HL-60 (cell line): ENCODE measurements at regions not wholly inside any gene's neighbourhood (a gene's known extent, or its start where the extent isn't known, plus 50 kb on each side); places are given as distances from the start of the nearest gene placed in this dataset.

Source experiments
- DNase-seq, 2 experiments: peaks; one replicate each; pipeline ENCODE4 v3.0.0-alpha.2; 2010 to 2020; ENCODE audit warnings: low read depth in 1 of 2, low spot score in 1 of 2
- H3K27ac ChIP-seq: fragments of 250-450 bp; sonication (Bioruptor Pico); replicated peaks from 2 replicates; pipeline ENCODE4 v1.5.1; 2020; ENCODE audit warnings: mild to moderate bottlenecking, moderate library complexity
- H3K27me3 ChIP-seq: fragments of 250-450 bp; sonication (Bioruptor Pico); 2 replicates; pipeline ENCODE4 v1.5.1; 2021; ENCODE audit warnings: mild to moderate bottlenecking, moderate library complexity; ENCODE audit not compliant: insufficient read depth, poor library complexity, severe bottlenecking
- H3K4me3 ChIP-seq: replicated peaks from 2 replicates; pipeline ENCODE4 v1.5.1; 2011; ENCODE audit warnings: mild to moderate bottlenecking, control low read depth, low read length; ENCODE audit not compliant: insufficient read depth
- GABPA ChIP-seq: IDR thresholded peaks from 2 replicates; pipeline ENCODE4 v1.6.1; 2012; ENCODE audit warnings: low read depth
- POLR2AphosphoS5 ChIP-seq: IDR thresholded peaks from 2 replicates; pipeline ENCODE4 v1.6.1; 2012; ENCODE audit warnings: low read depth
- SPI1 ChIP-seq: IDR thresholded peaks from 2 replicates; pipeline ENCODE4 v1.6.1; 2012; ENCODE audit warnings: low read depth, mild to moderate bottlenecking, borderline replicate concordance
- TF ChIP-seq, protein P1 (sequence below): IDR thresholded peaks from one replicate; pipeline ENCODE4 v1.5.1; 2011; ENCODE audit warnings: low read length, control low read depth, inconsistent platforms; ENCODE audit not compliant: insufficient read depth
- TF ChIP-seq, protein P2 (sequence below): IDR thresholded peaks from 2 replicates; pipeline ENCODE4 v1.6.1; 2012; ENCODE audit warnings: low read depth; ENCODE audit not compliant: insufficient replicate concordance

GRCh38 chrX:22577181-22577580 is 304.5 kb downstream of the CBLL2 start:
- TF ChIP-seq POLR2AphosphoS5, result no peak
- no peak for TF ChIP-seq SPI1
- TF ChIP-seq, protein P1, sequence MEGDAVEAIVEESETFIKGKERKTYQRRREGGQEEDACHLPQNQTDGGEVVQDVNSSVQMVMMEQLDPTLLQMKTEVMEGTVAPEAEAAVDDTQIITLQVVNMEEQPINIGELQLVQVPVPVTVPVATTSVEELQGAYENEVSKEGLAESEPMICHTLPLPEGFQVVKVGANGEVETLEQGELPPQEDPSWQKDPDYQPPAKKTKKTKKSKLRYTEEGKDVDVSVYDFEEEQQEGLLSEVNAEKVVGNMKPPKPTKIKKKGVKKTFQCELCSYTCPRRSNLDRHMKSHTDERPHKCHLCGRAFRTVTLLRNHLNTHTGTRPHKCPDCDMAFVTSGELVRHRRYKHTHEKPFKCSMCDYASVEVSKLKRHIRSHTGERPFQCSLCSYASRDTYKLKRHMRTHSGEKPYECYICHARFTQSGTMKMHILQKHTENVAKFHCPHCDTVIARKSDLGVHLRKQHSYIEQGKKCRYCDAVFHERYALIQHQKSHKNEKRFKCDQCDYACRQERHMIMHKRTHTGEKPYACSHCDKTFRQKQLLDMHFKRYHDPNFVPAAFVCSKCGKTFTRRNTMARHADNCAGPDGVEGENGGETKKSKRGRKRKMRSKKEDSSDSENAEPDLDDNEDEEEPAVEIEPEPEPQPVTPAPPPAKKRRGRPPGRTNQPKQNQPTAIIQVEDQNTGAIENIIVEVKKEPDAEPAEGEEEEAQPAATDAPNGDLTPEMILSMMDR, result no peak
- TF ChIP-seq, protein P2, sequence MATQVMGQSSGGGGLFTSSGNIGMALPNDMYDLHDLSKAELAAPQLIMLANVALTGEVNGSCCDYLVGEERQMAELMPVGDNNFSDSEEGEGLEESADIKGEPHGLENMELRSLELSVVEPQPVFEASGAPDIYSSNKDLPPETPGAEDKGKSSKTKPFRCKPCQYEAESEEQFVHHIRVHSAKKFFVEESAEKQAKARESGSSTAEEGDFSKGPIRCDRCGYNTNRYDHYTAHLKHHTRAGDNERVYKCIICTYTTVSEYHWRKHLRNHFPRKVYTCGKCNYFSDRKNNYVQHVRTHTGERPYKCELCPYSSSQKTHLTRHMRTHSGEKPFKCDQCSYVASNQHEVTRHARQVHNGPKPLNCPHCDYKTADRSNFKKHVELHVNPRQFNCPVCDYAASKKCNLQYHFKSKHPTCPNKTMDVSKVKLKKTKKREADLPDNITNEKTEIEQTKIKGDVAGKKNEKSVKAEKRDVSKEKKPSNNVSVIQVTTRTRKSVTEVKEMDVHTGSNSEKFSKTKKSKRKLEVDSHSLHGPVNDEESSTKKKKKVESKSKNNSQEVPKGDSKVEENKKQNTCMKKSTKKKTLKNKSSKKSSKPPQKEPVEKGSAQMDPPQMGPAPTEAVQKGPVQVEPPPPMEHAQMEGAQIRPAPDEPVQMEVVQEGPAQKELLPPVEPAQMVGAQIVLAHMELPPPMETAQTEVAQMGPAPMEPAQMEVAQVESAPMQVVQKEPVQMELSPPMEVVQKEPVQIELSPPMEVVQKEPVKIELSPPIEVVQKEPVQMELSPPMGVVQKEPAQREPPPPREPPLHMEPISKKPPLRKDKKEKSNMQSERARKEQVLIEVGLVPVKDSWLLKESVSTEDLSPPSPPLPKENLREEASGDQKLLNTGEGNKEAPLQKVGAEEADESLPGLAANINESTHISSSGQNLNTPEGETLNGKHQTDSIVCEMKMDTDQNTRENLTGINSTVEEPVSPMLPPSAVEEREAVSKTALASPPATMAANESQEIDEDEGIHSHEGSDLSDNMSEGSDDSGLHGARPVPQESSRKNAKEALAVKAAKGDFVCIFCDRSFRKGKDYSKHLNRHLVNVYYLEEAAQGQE, result no peak
- no peak for TF ChIP-seq GABPA
- H3K4me3 ChIP-seq, result no peak overlapping the region
- DNase-seq, result no peak
- no peaks in the 10 kb centered on the region for H3K27me3 ChIP-seq
- no peak overlapping the region for H3K27ac ChIP-seq

GRCh38 chrX:22585831-22586230 is 313.1 kb downstream of the CBLL2 start:
- DNase-seq, result no peak
- Histone ChIP-seq H3K27ac (no peak overlapping the region), H3K27me3 (no peaks in the 10 kb centered on the region), H3K4me3 (no peak overlapping the region)
- no peak for TF ChIP-seq SPI1
- TF ChIP-seq POLR2AphosphoS5, result no peak
- TF ChIP-seq, protein P2, result no peak
- TF ChIP-seq, protein P1, result no peak
- TF ChIP-seq GABPA, result no peak

GRCh38 chrX:22589845-22590244 is 317.1 kb downstream of the CBLL2 start:
- H3K27ac ChIP-seq, result no peak overlapping the region
- DNase-seq, result no peak
- H3K27me3 ChIP-seq, result no peaks in the 10 kb centered on the region
- H3K4me3 ChIP-seq, result no peak overlapping the region
- TF ChIP-seq GABPA (no peak), SPI1 (no peak), POLR2AphosphoS5 (no peak)
- TF ChIP-seq, protein P1, result no peak
- TF ChIP-seq, protein P2, result no peak
